Upper lobe of right lung (tissue), 1 donor: ENCODE measurements at regions not wholly inside any gene's neighbourhood (a gene's known extent, or its start where the extent isn't known, plus 50 kb on each side); places are given as distances from the start of the nearest gene placed in this dataset.

Source experiments
- ATAC-seq: fragments of 200-7000 bp; cut with Tn5 transposase; one replicate; pipeline ENCODE4 v1.9.1; 2020; ENCODE audit warnings: mild to moderate bottlenecking, moderate library complexity
- DNase-seq: peaks from one replicate; pipeline ENCODE4 v3.0.0-alpha.2; 2020
- H3K27ac ChIP-seq: fragments of 200-600 bp; one replicate; pipeline ENCODE4 v1.8.0; 2022
- H3K27me3 ChIP-seq: fragments of 200-600 bp; one replicate; pipeline ENCODE4 v1.8.0; 2022; ENCODE audit warnings: mild to moderate bottlenecking
- H3K36me3 ChIP-seq: fragments of 200-600 bp; one replicate; pipeline ENCODE4 v1.8.0; 2022
- H3K4me1 ChIP-seq: fragments of 200-600 bp; one replicate; pipeline ENCODE4 v1.8.0; 2022
- H3K4me3 ChIP-seq: fragments of 200-600 bp; one replicate; pipeline ENCODE4 v1.8.0; 2022; ENCODE audit warnings: mild to moderate bottlenecking
- H3K9me3 ChIP-seq: fragments of 200-600 bp; one replicate; pipeline ENCODE4 v1.8.0; 2022
- CTCF ChIP-seq: fragments of 200-600 bp; IDR thresholded peaks from one replicate; pipeline ENCODE4 v1.8.0; 2022; ENCODE audit warnings: antibody characterized with exemption
- intact Hi-C: fragments of 100-400 bp; cut with DNase I; formaldehyde crosslinking; loops from one replicate; pipeline ENCODE4 v1.11.0; 2022
- donor health status: DM: no; HTN: yes; CAD: no; lungs with severe emphysema.

- DNase-seq (no peak), ATAC-seq (no peak)
- Histone ChIP-seq H3K4me3 (no peak overlapping the region), H3K9me3 (no peaks in the 10 kb centered on the region), H3K36me3 (no peaks in the 10 kb centered on the region), H3K4me1 (peaks cover 4% of the 10 kb centered on the region), H3K27me3 (peaks cover 27% of the 10 kb centered on the region), H3K27ac (no peak overlapping the region)
- intact Hi-C loops = no loop called here
- no peak for TF ChIP-seq CTCF
Measured at GRCh38 chrX:120001787-120002186, 58.2 kb upstream of the NKAP start.

DNA sequence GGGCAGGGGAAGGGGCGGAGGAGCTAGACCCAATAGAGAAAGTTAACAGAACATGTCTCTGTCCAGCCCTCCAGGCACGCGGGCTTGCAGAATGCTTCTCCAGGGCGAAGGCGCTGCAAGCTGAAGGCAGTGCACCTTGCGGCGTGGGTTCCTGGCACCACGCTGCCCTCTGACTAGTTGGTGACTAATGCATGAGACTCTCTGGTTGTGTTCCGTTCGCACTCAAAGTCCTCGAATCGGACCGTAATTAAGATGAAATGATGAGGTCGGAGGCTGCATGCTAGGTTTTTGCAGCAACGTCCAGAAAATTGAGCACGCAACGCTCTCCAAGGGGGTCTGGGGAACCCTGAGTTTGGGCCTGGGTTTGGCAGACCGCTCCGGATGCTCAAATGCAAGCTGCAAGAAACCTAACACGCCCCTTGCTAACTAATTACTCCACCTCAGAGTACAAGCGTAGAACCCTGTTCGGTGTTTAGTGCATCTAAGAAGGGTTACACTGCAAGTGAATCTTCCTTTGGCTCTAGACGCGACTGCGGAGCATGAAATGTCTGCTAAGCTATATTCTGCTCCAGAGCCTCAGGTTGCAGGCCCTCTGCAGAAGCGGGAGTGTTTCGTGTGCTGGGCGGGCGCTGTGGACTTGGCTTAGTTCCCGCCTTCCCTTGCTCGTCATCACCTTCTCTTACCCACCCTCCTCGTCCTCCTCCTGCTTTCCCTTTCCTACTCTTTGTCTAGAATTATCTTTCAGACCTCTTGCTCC is 57.1 kb upstream of the NKAP start:
- DNase-seq = no peak
- H3K4me3 ChIP-seq = no peak overlapping the region
- no peak overlapping the region for H3K27ac ChIP-seq
- H3K4me1 ChIP-seq = peaks cover 4% of the 10 kb centered on the region
- no peaks in the 10 kb centered on the region for H3K9me3 ChIP-seq
- peaks cover 38% of the 10 kb centered on the region for H3K27me3 ChIP-seq
- no peaks in the 10 kb centered on the region for H3K36me3 ChIP-seq
- TF ChIP-seq CTCF = no peak
- ATAC-seq = peak; percentile 27
- intact Hi-C loops = no loop called here

DNA sequence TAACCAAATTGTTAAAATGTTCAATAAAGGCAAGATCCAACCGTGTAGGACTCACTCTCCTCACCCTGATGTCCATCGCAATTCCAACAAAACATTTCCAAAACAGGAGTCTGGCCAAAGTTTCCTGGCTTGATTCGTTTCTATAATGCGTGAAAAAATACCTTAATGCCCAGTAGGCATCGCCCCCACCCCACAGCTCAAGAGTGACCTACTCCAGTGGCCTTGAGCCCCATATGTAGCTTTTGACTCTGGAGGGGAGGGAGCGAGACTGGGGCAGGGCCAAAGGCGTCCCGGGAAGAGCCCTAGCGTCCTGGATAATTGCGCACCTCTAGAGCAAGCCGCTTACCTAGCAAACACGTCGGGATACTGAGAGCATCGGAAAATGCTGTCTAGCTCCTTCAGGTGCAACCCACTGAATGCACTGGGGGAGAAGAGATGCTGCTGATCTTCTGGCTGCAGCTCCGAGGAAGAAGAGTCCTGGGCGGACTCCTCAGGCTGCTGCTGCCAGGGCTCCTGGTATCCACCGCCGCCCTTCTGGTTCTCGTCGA is 55.6 kb upstream of the NKAP start:
- ATAC-seq (no peak), DNase-seq (no peak)
- no peak for TF ChIP-seq CTCF
- intact Hi-C loops = no loop called here
- Histone ChIP-seq H3K27ac (no peak overlapping the region), H3K4me1 (peaks cover 4% of the 10 kb centered on the region), H3K4me3 (no peak overlapping the region), H3K27me3 (peaks cover 51% of the 10 kb centered on the region), H3K9me3 (no peaks in the 10 kb centered on the region), H3K36me3 (no peaks in the 10 kb centered on the region)

- DNase-seq = no peak
- H3K27me3 ChIP-seq = peaks cover 67% of the 10 kb centered on the region
- H3K4me1 ChIP-seq = peaks cover 4% of the 10 kb centered on the region
- no peaks in the 10 kb centered on the region for H3K36me3 ChIP-seq
- no peak overlapping the region for H3K27ac ChIP-seq
- intact Hi-C loops = no loop called here
- no peak for ATAC-seq
- no peak overlapping the region for H3K4me3 ChIP-seq
- H3K9me3 ChIP-seq = no peaks in the 10 kb centered on the region
- TF ChIP-seq CTCF = no peak
Measured at GRCh38 chrX:119997570-119997969, 54.0 kb upstream of the NKAP start.

GRCh38 chrX:119996600-119997524 is 53.3 kb upstream of the NKAP start:
- Histone ChIP-seq H3K27me3 (peaks cover 74% of the 10 kb centered on the region), H3K27ac (no peak overlapping the region), H3K9me3 (no peaks in the 10 kb centered on the region), H3K36me3 (no peaks in the 10 kb centered on the region), H3K4me3 (no peak overlapping the region), H3K4me1 (peaks cover 4% of the 10 kb centered on the region)
- TF ChIP-seq CTCF = no peak
- intact Hi-C loops = no loop called here
- DNase-seq (no peak), ATAC-seq (no peak)
